ENCODE measurements at regions not wholly inside any gene's neighbourhood (a gene's known extent, or its start where the extent isn't known, plus 50 kb on each side); places are given as distances from the start of the nearest gene placed in this dataset.
A peak's percentile ranks its signal among the peaks of the same experiment; 100 is the strongest.

GRCh38 chrX:33416273-33416805 lies 205.0 kb upstream of the DMD start:
- no peaks in the 10 kb centered on the region for H3K4me1 Mint-ChIP-seq (ENCODE audit: low read depth, unreplicated experiment)
- no peaks in the 10 kb centered on the region for H3K27me3 Mint-ChIP-seq (ENCODE audit: unreplicated experiment)
- H3K27ac Mint-ChIP-seq (ENCODE audit: unreplicated experiment): no peak overlapping the region
- H3K9me3 Mint-ChIP-seq (ENCODE audit: low read depth, unreplicated experiment): peaks cover 2% of the 10 kb centered on the region
- intact Hi-C loops (cut with micrococcal nuclease; ENCODE audit: unreplicated experiment): no loop called here
- H3K36me3 Mint-ChIP-seq (ENCODE audit: insufficient read depth, unreplicated experiment): no peaks in the 10 kb centered on the region
- no TSS peak for BruUV-seq (replicated peaks)
- no peak overlapping the region for H3K4me3 Mint-ChIP-seq (ENCODE audit: low read depth, unreplicated experiment)
- no peak for DNase-seq
- no peak for TF ChIP-seq CTCF (IDR thresholded peaks at IDR 0.05; ENCODE audit: unreplicated experiment)
- CTCF ChIA-PET: no interaction called here

- no peak for TF ChIP-seq CTCF (IDR thresholded peaks at IDR 0.05; ENCODE audit: unreplicated experiment)
- intact Hi-C loops (cut with micrococcal nuclease; ENCODE audit: unreplicated experiment): no loop called here
- no peaks in the 10 kb centered on the region for H3K36me3 Mint-ChIP-seq (ENCODE audit: insufficient read depth, unreplicated experiment)
- H3K4me1 Mint-ChIP-seq (ENCODE audit: low read depth, unreplicated experiment): no peaks in the 10 kb centered on the region
- no peak overlapping the region for H3K27ac Mint-ChIP-seq (ENCODE audit: unreplicated experiment)
- CTCF ChIA-PET: interaction anchor here (0.5 kb wide), 1 partner anchor 873 kb away, joined by 3 read pairs; no protein-coding TSS in a partner anchor
- H3K27me3 Mint-ChIP-seq (ENCODE audit: unreplicated experiment): no peaks in the 10 kb centered on the region
- no peak for DNase-seq
- H3K4me3 Mint-ChIP-seq (ENCODE audit: low read depth, unreplicated experiment): no peak overlapping the region
- no TSS peak for BruUV-seq (replicated peaks)
- H3K9me3 Mint-ChIP-seq (ENCODE audit: low read depth, unreplicated experiment): peaks cover 2% of the 10 kb centered on the region
Observed at GRCh38 chrX:33415459-33415858, 204.1 kb upstream of the DMD start.

- no peak for DNase-seq
- H3K36me3 Mint-ChIP-seq (ENCODE audit: insufficient read depth, unreplicated experiment): no peaks in the 10 kb centered on the region
- H3K4me3 Mint-ChIP-seq (ENCODE audit: low read depth, unreplicated experiment): no peak overlapping the region
- no peaks in the 10 kb centered on the region for H3K27me3 Mint-ChIP-seq (ENCODE audit: unreplicated experiment)
- no peaks in the 10 kb centered on the region for H3K4me1 Mint-ChIP-seq (ENCODE audit: low read depth, unreplicated experiment)
- CTCF ChIA-PET: no interaction called here
- no TSS peak for BruUV-seq (replicated peaks)
- intact Hi-C loops (cut with micrococcal nuclease; ENCODE audit: unreplicated experiment): no loop called here
- TF ChIP-seq CTCF (IDR thresholded peaks at IDR 0.05; ENCODE audit: unreplicated experiment): no peak
- no peak overlapping the region for H3K27ac Mint-ChIP-seq (ENCODE audit: unreplicated experiment)
- peaks cover 2% of the 10 kb centered on the region for H3K9me3 Mint-ChIP-seq (ENCODE audit: low read depth, unreplicated experiment)
Observed at GRCh38 chrX:33385546-33385945, 174.2 kb upstream of the DMD start.

- BruUV-seq (replicated peaks): no TSS peak
- Mint-ChIP-seq H3K36me3 (ENCODE audit: insufficient read depth, unreplicated experiment) (no peaks in the 10 kb centered on the region), H3K27ac (ENCODE audit: unreplicated experiment) (peak overlapping the region; percentile 87), H3K9me3 (ENCODE audit: low read depth, unreplicated experiment) (no peaks in the 10 kb centered on the region), H3K4me1 (ENCODE audit: low read depth, unreplicated experiment) (peaks cover 10% of the 10 kb centered on the region), H3K27me3 (ENCODE audit: unreplicated experiment) (no peaks in the 10 kb centered on the region), H3K4me3 (ENCODE audit: low read depth, unreplicated experiment) (peak overlapping the region; percentile 30)
- intact Hi-C loops (cut with micrococcal nuclease; ENCODE audit: unreplicated experiment): no loop called here
- CTCF ChIA-PET: no interaction called here
- DNase-seq: peak; percentile 27
- no peak for TF ChIP-seq CTCF (IDR thresholded peaks at IDR 0.05; ENCODE audit: unreplicated experiment)
Observed at GRCh38 chrX:33379839-33380238, 168.5 kb upstream of the DMD start.

Data from Calu3 (cell line).